Astrocyte (in vitro differentiated cells and primary cell): ENCODE measurements at regions not wholly inside any gene's neighbourhood (a gene's known extent, or its start where the extent isn't known, plus 50 kb on each side); places are given as distances from the start of the nearest gene placed in this dataset.

Experiments used
- CTCF ChIP-seq: IDR thresholded peaks from 2 replicates; pipeline ENCODE4 v1.5.1; 2011; ENCODE audit warnings: low read depth, mild to moderate bottlenecking, inconsistent platforms, low read length, moderate library complexity; ENCODE audit not compliant: insufficient read depth
- EZH2 ChIP-seq: IDR thresholded peaks from 2 replicates; pipeline ENCODE4 v1.6.1; 2012; ENCODE audit warnings: mild to moderate bottlenecking, low read length, inconsistent platforms; ENCODE audit not compliant: insufficient read depth

- TF ChIP-seq CTCF (no peak), EZH2 (no peak)
Observed at GRCh38 chr7:26590709-26591108, 273.7 kb downstream of the SKAP2 start.
